ENCODE measurements at regions not wholly inside any gene's neighbourhood (a gene's known extent, or its start where the extent isn't known, plus 50 kb on each side); places are given as distances from the start of the nearest gene placed in this dataset.

DNA sequence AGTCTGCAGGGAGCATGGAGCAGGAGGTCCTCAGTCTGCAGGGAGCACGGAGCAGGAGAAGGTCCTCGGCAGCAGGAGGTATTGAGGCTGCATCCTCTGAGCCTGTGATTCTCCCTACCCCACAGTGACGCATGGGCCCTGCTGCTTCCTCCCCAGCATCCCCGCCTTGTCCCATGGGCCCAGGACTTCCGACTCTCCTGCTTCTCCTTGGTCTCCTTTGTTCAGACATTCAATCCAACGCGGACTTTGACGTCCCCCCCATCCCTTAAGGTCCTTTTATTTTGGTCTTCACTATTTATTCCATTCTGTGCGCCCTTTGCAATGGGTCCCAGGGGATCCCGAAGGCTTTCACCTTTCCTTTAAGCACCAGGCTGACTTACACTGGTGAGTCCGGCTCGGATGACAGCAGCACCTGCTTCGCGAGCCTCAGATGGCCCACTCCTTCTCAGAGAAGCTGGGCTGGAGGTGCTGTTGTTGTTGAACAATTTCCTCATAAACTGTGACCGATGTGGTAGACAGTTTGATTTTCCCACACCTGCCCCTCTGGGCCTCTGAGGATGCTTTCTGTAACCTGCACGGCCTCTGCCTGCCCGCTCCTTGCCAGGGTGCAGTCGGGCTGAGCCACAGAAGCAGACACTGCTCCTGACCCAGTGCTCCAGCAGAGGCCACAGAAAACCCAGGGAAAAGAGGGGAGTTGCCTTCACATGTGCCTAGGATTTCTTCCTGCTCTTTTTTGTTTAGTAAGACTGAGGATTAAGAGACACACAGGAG is 407.2 kb upstream of the SHH start:
- DNase-seq (ENCODE audit: extremely low read depth in 1 of 11, low read depth in 9 of 11, low spot score in 4 of 11): no peak

DNA sequence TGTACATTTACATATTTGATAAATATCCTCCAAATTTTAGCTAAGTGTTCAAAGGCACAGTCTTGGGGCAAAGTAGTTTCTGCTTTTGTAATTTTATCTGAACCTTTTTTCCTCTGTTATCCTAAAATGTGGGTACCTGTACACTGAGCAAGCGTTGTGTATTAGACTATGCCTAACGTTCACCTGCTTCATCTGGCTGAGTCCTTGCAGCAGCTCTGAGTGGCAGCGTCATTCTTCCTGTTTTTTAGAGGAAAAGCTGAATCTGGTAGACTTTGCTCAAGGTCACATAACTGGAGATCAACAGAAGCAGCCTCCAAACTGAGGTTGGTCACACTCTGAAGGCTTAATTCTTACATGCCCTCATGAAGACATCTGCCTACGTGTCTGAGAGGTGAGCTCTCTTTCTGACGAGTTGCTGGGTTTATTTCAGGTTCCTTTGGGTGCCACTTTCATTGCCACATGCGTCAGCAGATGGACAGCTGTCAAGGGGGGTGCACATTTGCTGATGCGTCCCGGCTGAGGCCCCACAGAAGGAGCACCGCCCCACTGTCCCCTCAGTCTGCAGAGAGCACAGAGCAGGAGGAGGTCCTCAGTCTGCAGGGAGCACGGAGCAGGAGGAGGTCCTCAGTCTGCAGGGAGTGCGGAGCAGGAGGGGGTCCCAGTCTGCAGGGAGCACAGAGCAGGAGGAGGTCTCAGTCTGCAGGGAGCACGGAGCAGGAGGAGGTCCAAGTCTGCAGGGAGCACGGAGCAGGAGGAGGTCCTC is 406.5 kb upstream of the SHH start:
- no peak for DNase-seq (ENCODE audit: extremely low read depth in 1 of 11, low read depth in 9 of 11, low spot score in 4 of 11)

DNA sequence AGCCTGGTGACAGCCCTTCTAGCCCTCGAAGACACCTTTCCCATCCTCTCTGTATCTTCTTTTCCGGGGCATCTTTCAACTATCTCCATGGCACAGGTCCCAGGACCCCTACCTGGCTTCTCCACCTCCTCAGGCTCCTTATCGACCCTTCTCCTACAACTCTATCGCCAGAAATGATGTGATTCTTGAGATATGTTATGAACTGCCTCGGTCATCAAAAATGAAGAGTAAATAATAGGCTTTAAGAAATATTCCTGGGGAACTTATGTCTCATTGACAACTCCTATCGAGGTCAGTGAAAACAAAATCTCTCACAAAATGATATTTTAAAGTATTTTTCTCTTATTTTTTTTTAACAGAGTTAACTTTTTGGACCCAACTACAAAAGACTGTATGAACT is 405.5 kb upstream of the SHH start:
- no peak for DNase-seq (ENCODE audit: extremely low read depth in 1 of 11, low read depth in 9 of 11, low spot score in 4 of 11)

DNA sequence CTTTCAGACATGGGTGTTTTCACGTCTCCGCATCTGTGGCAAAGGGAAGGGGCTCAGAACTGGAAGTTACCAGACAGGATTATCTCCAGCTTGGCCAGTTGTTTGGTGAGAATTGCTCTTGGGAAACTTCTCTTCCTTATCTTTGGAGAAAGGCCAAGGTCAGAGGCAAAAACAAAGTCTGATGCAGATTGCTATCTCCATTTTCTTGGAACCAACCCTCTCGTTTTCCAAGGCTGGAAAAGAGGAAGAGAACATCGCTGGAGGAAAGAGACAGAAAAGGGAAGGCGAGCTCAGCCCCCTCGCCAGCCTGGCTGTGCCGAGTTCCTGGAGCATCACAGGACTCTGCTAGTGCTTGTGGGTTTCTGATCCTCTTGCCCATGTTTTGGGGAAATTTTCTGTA is 396.8 kb upstream of the SHH start:
- DNase-seq (ENCODE audit: extremely low read depth in 1 of 11, low read depth in 9 of 11, low spot score in 4 of 11): no peak

DNA sequence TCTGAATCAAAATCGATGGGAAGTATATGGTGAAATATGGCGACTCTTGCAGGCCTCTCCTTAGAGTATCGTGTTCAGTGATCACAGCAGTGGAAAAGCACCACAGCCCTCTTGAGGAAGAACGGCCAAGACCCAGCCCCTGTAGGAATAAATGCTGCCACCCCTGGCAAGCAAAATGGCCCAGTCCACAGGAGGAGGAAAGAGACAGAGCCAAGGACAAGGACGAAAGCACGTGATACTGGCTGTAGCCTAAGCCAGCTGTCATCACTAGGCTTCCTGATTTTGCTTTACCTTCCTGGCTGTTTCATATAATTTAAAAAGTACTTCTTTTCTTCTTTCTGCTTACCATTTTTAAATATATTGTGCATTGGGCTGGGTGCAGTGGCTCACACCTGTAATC is 395.0 kb upstream of the SHH start:
- no peak for DNase-seq (ENCODE audit: extremely low read depth in 1 of 11, low read depth in 9 of 11, low spot score in 4 of 11)

DNA sequence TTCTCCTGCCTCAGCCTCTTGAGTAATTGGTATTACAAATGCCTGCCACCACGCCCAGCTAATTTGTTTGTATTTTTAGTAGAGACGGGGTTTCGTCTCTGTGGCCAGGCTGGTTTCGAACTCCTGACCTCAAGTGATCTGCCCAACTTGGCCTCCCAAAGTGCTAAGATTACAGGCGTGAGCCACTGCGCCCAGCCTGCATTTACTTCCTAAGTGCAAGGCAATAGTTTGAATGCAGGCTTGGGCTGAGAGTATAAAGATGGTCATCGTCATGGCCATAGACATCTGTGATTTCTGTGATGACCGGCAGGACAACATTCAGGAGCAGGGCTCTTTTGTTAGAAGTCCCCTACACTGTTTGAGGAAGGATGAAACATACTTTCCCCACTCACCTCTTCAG is 393.9 kb upstream of the SHH start:
- no peak for DNase-seq (ENCODE audit: extremely low read depth in 1 of 11, low read depth in 9 of 11, low spot score in 4 of 11)

DNA sequence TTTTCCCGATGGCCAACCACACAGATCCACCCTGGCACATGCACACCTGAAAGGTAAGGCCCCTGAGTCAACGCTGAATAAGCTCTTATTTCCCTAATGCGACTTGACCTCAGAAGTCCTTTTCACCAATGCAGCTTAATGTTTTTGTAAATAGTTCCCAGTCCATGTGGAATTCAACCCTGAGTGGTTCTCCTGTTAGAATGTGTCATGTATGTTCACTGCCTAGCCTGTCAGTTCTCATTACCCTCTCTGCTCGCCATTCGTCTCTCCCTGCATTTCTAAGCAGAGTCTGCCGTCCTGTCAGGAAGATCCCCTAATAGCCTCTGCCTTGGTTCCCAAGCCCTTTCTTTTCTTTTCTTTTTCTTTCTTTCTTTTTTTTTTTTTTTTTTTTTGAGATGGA is 392.6 kb upstream of the SHH start:
- no peak for DNase-seq (ENCODE audit: extremely low read depth in 1 of 11, low read depth in 9 of 11, low spot score in 4 of 11)

DNA sequence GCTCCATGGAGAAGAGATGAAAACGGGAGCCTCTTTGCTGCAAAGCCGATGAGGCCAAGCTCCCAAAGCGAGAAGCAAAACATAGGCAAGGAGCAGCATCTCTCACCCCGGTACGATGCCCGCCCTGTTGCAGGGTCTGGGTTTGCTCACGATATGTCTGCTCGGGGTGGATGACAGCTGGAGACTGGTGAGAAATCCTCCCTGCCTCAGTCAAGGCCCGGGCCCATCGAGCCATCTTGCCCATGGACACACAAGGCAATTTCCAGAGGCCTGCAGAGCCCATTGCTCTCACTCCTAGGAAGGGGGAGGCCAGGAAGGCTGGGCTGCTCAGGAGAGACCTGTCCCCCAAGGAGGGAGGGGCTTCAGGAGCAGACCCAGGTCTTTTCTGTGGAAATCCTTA is 391.7 kb upstream of the SHH start:
- no peak for DNase-seq (ENCODE audit: extremely low read depth in 1 of 11, low read depth in 9 of 11, low spot score in 4 of 11)

DNA sequence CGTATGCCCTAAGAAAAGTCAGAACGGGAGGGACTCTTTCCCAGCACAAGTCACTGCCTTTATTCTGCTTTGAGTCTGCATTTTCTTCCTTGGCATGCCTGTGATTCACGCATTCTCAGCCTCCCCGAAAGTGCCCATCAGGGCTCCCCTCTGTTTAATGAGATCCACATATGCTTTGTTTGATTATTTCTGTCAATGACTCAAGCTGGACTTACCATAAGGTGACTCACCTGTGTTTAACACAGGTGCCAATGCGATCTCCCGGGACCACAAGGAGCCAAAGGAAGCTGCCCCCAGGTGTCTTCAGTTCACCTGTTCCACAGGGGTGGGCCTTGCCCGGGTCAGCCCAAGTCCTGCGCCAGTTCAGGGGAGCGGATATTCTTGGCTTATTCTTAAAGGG is 386.0 kb upstream of the SHH start:
- DNase-seq (ENCODE audit: extremely low read depth in 1 of 11, low read depth in 9 of 11, low spot score in 4 of 11): no peak

DNA sequence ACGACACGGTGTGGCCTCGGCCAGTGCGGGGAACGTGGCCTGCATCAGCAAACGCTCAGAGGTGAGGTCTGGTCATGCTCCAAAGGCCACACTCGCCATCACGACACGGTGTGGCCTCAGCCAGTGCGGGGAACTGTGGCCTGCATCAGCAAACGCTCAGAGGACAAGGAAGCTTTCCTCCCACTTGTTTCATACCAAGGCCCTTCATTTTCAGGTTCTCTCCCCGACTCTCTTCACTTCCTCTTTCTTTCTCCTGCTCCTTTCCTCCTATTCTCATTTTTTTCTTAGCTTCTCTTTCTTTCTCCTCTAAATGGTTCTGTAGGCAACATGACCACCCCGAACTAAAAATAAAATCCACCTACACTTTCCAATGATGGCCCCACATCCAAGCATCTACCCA is 384.4 kb upstream of the SHH start:
- DNase-seq (ENCODE audit: extremely low read depth in 1 of 11, low read depth in 9 of 11, low spot score in 4 of 11): no peak

DNA sequence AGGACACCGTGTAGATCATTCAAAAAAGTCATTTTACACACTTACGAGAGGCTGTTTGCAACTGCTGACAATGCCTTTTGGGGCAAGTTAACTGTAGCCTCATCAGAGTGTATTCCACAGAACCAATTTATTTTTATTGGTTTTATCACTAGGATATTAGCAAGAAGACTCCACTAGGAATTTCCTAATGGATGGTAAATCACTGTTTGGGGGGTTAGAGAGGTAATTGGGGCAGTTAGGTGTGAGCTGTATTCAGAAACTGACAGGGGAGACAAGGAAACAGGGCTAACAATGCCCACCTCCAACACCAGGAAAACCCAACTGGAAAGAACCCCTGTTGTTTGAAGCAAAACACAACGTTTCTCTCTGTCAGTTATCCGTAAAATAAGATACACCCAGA is 383.0 kb upstream of the SHH start:
- DNase-seq (ENCODE audit: extremely low read depth in 1 of 11, low read depth in 9 of 11, low spot score in 4 of 11): no peak

DNA sequence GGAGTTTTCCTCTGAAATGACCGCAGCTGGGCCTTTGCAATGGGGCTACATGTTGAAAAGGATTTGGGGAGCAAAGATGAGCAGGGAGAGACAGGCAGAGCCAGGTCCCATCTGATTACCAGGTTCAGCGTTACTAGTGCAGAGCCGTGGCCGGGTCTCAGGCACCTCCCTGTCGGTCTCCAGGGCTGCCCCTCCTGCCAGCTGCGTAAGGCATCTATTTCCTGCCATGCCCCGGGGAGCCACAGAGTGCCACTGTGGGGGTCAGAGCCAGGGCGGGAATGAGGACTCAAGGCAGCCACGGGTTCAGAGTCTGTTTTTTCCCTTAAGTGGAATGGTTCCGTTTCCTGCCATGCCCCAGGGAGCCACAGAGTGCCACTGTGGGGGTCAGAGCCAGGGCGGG is 382.6 kb upstream of the SHH start:
- peak in 2 of 11 donors; percentile 4 to 10 for DNase-seq (ENCODE audit: extremely low read depth in 1 of 11, low read depth in 9 of 11, low spot score in 4 of 11)

DNA sequence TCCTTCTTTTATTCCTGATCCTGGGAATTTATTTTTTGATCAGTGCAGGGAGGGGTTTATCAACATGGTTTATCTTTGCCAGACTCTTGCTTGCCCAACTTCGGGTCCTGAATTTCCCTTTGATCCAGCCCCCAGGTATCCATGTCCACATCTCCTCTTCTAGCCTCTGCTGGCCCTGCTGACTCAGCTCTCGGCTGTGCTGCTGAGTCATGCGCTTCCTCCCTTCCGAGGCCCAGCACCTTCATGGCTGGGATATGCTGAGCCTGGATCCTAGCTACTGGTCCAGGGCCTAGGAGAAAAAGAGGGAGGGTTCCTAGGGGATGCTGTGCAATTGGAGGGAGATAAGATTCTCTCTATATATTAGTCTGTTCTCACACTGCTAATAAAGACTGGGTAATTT is 380.7 kb upstream of the SHH start:
- DNase-seq (ENCODE audit: extremely low read depth in 1 of 11, low read depth in 9 of 11, low spot score in 4 of 11): no peak

DNA sequence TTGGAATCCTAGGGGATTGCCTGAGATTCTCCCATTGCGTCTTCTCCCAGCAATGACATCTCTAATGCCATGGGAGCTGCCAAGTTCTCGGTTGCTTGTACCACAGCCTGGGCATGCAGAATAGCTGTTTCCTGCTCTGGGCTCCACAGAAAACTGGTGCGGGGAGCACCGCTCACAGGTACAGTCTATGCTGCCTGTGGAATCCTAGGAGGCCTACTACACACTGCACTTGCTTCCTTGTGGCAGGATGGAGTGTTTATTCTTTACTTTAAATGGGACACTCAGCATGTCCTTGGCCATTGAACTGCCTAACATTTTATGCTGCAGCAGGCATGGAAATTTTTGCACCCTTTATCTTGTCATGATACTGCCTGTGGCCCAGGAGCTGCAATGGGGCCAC is 378.8 kb upstream of the SHH start:
- no peak for DNase-seq (ENCODE audit: extremely low read depth in 1 of 11, low read depth in 9 of 11, low spot score in 4 of 11)

DNA sequence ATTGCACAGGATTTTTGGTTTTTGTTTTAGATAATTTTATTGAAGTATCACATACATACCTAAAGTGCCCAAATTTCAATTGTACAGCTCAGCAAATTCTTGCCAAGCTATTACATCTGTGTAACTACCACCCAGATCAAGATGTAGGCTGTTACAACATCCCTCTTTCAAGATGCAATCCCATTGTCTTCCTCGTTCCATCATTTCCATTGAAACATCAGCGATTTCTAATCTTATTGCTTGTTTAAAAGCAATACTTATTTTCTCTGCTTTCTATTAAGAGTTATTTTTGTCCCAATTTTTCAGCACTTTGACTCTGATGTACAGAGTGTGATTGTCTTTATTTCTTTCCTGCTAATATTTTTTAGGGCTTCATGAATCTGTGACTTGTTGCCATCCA is 372.8 kb upstream of the SHH start:
- no peak for DNase-seq (ENCODE audit: extremely low read depth in 1 of 11, low read depth in 9 of 11, low spot score in 4 of 11)

DNA sequence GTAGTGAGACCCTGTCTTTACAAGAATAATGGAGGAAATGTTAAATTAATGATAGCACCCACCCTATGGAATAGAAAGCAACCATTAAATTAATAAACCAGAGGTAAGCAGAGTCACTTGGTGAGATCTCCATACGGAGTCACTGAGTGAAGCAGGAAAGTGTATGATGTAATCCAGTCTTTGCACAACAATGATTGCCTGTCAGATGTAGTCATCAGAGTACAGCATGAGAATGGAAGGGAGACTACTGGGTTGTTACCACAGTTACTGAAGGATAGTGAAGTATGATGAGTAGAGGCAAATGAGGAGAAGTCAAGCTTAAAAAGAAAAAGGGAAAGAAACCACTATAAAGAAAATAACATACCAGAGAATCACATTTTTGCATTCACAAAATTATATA is 371.9 kb upstream of the SHH start:
- no peak for DNase-seq (ENCODE audit: extremely low read depth in 1 of 11, low read depth in 9 of 11, low spot score in 4 of 11)

DNA sequence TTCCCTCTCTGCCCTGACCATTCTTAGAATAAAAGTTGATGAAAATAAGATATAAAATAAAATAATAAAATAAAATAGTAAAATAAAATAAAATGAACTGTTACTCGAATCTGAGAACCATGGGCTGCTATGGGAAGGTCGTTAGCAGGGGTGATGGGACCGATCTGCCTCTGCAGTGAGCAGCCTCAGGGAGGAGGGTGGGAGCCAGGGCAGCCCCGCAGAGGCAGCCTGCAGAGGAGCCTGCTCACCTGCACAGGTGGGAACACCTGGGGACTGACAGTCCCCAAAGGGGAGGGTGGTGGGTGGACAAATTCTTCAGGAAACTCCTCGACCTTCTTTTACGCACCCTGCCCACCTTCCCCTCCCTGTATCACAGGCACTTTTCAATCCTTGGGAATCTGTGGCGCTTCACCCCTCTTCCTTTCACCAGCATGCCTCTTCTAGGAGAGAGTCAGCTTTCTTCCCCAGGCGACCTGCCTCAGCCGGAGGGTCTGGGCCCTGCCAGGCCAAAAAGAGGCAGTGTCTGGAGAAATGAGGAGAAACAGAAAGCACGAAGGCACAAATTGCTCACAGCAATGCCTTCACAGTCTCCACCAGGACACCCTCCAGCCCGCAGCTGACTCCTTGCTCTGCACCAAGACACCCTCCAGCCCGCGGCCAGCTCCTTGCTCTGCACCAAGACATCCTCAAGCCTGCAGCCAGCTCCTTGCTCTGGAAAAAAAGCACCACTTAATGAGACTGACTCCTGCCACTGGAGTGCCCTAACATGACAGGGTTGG is 368.4 kb upstream of the SHH start:
- no peak for DNase-seq (ENCODE audit: extremely low read depth in 1 of 11, low read depth in 9 of 11, low spot score in 4 of 11)

DNA sequence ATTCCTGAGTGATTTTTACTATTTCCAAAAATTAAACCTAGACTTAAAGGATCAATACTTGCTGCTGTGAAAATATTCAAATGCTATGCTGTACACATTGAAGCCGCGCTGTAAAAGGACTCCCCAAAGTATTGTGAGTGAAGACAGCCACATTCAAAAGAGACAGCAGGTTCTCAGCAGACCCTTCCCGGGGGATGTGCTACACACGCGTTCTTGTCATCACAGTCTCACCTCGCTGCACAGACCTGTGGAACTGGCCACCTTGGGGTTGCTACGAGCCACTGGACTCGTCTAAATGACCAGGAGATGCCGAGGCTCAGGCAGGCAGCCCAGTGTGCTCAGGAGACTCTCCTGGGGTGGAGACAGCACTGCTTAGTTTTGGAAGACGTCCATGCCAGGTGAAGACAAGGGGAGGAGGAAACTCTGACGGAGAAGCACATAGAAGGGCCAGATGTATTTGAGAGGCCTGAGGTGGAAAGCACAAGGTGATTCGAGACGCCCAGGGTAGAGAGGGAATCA is 367.7 kb upstream of the SHH start:
- no peak for DNase-seq (ENCODE audit: extremely low read depth in 1 of 11, low read depth in 9 of 11, low spot score in 4 of 11)

DNA sequence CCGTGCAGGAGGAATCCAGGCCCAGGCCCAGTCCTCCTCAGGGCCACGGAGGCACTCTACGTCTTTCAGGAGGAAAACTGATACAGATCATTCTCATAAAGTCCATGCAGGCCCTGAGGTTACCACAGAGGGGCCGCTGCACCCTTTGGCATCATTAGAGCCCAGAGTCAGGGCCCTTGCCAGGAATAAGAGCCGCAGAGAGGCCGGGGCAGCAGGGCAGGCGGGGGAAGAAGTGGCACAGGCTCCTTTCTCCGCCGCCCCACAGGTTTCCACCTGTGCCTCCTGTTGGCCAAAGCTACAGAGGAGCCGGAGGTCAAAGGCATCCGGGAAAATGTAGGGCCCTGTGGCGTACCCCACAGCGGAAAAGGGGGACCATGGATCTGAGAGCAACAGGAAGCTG is 366.6 kb upstream of the SHH start:
- no peak for DNase-seq (ENCODE audit: extremely low read depth in 1 of 11, low read depth in 9 of 11, low spot score in 4 of 11)

DNA sequence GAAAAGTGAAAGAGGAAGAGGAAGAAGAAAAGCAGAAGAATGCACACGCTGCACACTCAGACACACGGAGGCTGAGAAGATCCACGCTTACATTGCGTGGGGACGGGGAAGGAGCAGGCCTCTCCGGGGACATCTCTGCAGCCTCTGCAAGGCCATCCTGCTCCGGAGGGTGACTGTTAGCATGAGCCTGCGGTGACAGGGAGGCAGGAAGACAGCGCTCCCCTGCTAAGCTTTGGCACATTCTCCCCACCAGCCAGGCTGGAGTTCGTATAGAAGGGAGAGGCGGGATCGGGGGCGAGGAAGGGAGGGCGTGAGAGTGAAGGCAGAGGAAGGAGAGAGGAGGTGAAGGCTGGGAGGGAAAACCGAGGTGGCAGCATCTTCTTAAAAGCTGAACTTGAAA is 366.0 kb upstream of the SHH start:
- no peak for DNase-seq (ENCODE audit: extremely low read depth in 1 of 11, low read depth in 9 of 11, low spot score in 4 of 11)

All from renal cortex interstitium (tissue), 11 donors.